T47D (cell line): ENCODE measurements at regions not wholly inside any gene's neighbourhood (a gene's known extent, or its start where the extent isn't known, plus 50 kb on each side); places are given as distances from the start of the nearest gene placed in this dataset.
"Not testable (repeated sequence)": the region's sequence is repeated elsewhere in the genome, so short reads cannot be mapped to it uniquely, and the experiment has no call there.

Source experiments
- DNase-seq, 2 experiments: peaks; one replicate each; pipeline versions ENCODE4 v3.0.0 to v3.0.0-alpha.2; 2011 to 2012; ENCODE audit warnings: low read depth in 1 of 2, low spot score in 1 of 2
- JUND ChIP-seq: IDR thresholded peaks from 2 replicates; pipeline ENCODE4 v1.6.1; 2012; ENCODE audit warnings: low read depth
- in situ Hi-C: cut with HindIII; loops from 2 replicates; pipeline ENCODE4 v1.10.0; 2016; ENCODE audit warnings: low sequenced_read_pairs, low pct_unique_long_range_greater_than_20kb

DNA sequence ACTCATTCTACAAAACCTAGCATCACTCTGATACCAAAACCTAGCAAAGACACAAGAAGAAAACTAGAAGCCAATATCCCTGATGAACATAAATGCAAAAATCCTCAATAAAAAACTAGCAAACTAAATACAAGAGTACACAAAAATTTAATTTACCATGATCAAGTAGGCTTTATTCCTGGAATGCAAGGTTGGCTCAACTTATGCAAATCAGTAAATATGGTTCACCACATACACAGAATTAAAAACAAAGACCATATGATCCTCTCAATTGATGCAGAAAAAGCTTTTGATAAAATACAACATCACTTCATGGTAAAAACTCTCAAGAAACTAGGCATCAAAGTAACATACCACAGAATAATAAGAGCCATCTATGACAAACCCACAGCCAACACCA, 188.3 kb downstream of the ETAA1 start:
- no peak for TF ChIP-seq JUND
- DNase-seq, result no peak
- in situ Hi-C loops, result no loop called here

DNA sequence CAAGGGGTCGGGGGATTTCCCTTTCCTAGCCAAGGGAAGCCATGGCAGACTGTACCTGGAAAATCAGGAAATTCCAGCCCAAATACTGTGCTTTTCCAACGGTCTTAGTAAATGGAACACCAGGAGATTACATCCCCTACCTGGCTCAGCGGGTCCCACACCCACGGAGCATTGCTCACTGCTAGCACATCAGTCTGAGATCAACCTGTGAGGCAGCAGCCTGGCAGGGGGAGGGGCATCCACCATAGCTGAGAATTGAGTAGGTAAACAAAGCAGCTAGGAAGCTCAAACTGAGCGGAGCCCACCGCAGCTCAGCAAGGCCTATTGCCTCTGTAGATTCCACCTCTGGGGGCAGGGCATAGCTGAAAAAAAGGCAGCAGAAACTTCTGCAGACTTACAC, 192.0 kb downstream of the ETAA1 start:
- in situ Hi-C loops, DNase-seq: not testable (repeated sequence)

DNA sequence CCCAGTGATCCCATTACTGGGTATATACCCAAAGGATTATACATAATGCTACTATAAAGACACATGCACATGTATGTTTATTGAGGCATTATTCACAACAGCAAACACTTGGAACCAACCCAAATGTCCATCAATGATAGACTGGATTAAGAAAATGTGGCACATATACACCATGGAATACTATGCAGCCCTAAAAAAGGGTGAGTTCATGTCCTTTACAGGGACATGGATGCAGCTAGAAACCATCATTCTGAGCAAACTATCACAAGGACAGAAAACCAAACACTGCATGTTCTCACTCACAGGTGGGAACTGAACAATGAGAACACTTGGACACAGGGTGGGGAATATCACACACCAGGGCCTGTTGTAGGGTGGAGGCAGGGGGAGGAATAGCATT, 197.4 kb downstream of the ETAA1 start:
- DNase-seq, in situ Hi-C loops: not testable (repeated sequence)

DNA sequence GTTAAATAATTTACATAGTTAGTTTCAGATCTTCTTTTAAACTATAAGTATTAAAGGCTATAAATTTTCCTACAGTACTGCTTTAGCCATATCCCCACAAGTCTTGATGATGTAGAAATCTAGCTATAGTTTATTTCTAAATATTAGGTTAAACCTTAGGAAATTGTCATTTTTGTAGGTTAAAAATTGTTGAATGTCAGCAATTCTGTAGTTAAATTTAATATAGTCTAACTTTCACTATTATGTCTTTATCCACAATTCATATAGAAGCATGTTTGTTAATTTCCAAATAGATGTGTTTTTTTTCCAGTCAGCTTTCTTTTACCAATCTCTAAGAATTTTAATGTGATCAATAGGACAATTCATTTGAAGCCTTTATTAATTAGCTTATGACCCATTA, 199.7 kb downstream of the ETAA1 start:
- in situ Hi-C loops, result no loop called here
- no peak for TF ChIP-seq JUND
- no peak for DNase-seq

DNA sequence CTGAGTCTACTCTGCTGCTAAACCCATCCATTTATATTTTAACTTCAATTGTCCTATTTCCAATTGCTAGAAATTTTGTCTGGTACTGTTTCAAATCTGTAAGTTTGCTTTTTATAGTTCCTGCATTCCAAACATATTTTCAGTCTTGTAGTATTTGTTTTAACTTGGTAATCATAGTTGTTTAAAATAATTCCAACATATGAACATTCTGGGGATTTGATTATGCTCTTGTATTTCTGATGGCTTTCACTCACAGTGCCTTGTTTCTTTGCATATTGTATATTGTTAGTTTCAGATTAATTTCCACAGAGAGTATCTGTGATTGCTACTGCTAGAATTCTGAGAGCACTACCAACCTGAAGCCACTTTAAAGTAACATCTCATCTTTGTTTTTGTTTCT, 202.4 kb downstream of the ETAA1 start:
- no peak for TF ChIP-seq JUND
- in situ Hi-C loops, result no loop called here
- no peak for DNase-seq

DNA sequence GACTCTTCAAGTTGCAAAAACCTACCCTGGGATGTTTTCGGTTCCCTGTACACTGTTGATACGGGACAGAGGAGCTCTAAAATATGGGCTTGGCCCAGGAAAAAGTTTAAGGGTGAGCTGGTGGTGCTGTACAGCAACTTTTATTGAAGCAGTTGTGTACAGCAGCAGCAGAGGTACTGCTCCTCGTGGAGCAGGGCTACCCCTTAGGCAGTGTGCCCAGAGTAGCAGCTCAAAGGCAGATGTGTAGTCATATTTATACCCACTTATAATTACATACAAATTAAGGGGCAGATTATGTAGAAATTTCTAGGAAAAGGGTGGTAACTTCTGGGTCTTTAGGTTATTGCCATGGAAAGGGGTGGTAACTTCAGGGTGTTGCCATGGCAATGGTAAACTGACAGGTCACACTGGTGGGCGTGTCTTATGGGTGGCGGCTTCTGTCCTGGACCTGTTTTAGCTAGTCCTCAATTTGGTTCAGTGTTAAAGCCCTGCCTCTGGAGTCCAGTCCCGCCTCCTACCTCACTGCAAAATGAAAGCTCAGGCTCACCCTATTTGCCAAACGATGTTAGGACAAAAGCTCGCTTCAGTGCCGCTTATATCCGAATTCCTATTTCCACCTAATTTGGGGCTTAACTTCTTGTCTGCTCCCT, 203.2 kb downstream of the ETAA1 start:
- TF ChIP-seq JUND, result no peak
- in situ Hi-C loops, result no loop called here

DNA sequence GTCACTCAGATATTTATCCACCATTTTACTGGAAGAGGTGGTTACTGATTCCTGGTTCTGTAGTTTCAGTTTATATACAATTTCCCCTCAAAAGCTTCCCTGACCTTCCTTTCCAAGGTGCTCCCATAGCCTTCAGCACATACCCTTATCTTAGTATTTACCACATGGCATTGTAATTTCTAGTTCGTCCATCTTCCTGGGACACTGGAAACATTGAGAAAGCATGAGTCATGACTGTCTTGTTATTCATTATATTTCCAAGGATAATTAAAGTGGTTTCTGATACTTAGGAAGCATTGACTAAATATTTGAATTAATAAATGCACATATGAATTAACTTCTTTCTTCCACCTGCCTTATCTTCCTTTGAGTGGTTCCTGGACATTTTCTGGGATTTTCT, 203.8 kb downstream of the ETAA1 start:
- TF ChIP-seq JUND, result no peak
- no peak for DNase-seq
- in situ Hi-C loops, result no loop called here

More for the DNA sequence above, 203.2 kb downstream of the ETAA1 start:
- DNase-seq, result peak in 1 of 2 experiments; percentile 89

DNA sequence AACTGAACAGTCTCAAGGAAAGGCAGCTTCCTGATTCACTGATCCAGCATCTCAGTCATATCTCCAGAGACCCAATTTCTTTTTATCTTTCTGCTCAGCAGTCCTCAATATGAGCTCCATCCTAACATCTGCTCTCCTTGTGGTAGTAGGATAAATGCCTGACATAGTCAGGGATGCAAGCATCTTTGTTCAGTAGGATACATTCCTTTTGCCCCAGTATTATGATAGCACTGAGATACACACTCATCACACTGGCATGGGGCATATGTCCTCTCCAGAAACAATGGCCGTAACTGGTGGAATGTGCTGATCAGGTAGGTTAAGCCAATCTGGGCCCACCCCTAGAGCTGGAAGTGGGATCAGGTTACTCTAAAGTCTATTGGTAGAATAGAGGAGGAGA, 207.2 kb downstream of the ETAA1 start:
- DNase-seq, result no peak
- in situ Hi-C loops, result no loop called here
- TF ChIP-seq JUND, result no peak

DNA sequence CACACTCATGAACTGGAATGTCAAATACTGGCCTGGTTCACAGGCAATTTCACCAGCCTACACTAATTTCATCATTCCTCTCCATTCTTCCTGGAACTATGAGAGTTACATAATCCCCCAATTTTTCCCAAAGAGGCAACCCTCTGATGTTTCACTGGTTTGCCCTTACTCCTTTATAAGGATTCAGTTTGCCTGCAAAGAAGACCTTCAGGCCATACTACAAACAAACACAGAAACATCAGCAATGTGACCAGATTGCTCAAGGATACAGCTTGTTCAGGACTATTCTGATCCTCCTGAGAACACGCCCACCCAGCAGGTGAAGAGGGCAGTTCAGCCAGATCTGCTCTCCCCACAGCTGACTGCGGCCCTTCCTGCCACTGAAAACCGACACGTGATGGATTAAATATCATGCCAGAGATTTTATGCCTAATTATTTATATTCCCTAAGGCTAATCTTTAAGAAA, 215.5 kb downstream of the ETAA1 start:
- in situ Hi-C loops, result no loop called here
- DNase-seq, result no peak
- no peak for TF ChIP-seq JUND

DNA sequence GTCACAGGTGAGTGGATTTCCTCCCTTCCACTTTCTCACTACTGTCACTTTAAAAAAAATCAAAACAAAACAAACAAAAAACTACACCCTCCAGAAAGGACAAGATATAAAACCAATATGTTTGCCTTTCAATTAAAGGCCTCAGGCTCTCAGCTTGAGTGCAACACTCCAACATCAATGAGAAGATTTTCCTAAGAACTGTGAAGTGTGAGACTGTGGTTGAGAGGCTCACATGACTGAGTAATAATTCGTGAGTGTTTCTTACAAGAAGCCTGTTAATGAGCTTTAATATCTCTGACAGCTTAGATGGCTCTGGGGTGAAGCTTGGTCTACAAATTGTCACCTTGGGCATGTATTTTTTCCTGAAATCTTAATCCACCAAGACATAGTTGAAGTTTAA, 216.1 kb downstream of the ETAA1 start:
- DNase-seq, result no peak
- in situ Hi-C loops, result no loop called here
- TF ChIP-seq JUND, result no peak

DNA sequence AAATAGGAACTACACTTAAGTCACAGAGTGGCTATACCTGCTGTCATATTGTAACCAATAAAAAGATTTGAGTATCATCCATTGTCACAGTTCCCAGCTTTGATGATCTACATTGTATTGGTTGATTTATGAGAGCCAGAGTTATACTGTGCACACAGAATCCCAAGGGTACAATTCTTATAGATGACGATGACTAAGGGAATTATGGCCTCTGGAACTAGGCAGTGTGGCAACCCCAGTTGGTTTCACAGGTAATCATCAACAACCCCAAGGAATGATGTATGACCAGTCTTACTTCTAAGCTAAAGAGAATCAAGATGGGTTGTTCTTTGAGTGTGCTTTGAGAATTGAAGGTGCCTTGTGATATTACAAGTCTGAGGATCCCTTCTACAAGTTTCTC, 217.3 kb downstream of the ETAA1 start:
- in situ Hi-C loops, result no loop called here
- no peak for TF ChIP-seq JUND
- no peak for DNase-seq

DNA sequence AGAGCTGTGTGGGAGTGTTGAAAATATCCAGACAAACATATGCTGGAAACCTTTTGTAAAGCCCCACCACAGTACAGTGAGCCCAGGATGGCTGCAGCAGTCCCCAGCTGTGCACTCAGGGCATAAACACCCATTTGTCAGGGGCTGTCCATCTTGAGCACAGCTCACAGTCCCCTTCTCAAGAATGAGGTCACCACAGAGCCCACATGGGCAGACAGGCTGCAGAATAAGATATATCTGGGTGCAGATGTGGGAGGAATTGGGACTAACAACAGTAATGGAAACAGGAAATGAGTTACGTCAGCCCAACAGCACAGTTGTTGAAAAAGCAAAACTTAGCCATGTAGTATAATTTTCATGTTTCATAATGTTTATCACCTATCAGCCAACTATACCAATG, 219.6 kb downstream of the ETAA1 start:
- DNase-seq, result no peak
- in situ Hi-C loops, result no loop called here
- TF ChIP-seq JUND, result no peak

DNA sequence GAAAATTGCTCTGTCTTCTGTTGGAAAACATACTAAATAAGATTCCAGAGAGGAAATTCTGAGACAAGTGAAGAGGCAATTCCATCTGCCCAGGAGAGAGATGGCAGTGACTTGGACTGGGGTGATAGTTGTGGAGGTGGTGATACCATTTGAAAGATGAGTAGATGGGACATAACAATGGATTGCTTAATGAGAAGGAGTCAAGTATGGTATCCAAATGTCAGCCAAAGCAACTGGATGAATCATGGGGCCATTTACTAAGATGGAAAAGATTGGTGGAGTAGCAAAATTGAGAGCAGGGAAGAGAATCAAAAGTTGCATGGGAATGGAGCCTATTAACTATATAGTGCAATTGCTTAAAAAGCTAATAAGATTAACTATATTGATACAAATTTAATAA, 222.1 kb downstream of the ETAA1 start:
- in situ Hi-C loops, result no loop called here
- no peak for DNase-seq
- TF ChIP-seq JUND, result no peak

DNA sequence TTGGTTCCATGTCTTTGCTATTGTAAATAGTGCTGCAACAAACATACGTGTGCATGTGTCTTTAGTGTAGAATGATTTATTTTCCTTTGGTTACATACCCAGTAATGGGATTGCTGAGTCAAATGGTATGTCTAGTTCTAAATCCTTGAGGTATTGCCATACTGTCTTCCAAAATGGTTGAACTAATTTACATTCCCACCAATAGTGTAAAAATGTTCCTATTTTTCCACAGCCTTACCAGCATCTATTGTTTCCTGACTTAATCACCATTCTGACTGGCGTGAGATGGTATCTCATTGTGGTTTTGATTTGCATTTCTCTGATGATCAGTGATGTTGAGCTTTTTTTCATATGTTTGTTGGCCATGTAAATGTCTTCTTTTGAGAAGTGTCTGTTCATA, 226.6 kb downstream of the ETAA1 start:
- in situ Hi-C loops, DNase-seq: not testable (repeated sequence)
